LNCaP clone FGC (cell line): ENCODE measurements at regions not wholly inside any gene's neighbourhood (a gene's known extent, or its start where the extent isn't known, plus 50 kb on each side); places are given as distances from the start of the nearest gene placed in this dataset.
"Not testable (repeated sequence)": the region's sequence is repeated elsewhere in the genome, so short reads cannot be mapped to it uniquely, and the experiment has no call there.

Source experiments
- DNase-seq: peaks from one replicate; pipeline ENCODE4 v3.0.0-alpha.2; 2011; ENCODE audit warnings: low read depth
- H3K4me3 ChIP-seq: 2 replicates; pipeline ENCODE4 v1.5.1; 2011; ENCODE audit warnings: mild to moderate bottlenecking, low read depth, low read length, control low read depth
- TF ChIP-seq, protein P1 (sequence below): IDR thresholded peaks from 2 replicates; pipeline ENCODE4 v1.5.1; 2012; ENCODE audit warnings: mild to moderate bottlenecking; ENCODE audit not compliant: control insufficient read depth, insufficient read depth; ENCODE audit errors: extremely low read depth

- DNase-seq, result no peak
- H3K4me3 ChIP-seq, result no peak overlapping the region
- TF ChIP-seq, protein P1, sequence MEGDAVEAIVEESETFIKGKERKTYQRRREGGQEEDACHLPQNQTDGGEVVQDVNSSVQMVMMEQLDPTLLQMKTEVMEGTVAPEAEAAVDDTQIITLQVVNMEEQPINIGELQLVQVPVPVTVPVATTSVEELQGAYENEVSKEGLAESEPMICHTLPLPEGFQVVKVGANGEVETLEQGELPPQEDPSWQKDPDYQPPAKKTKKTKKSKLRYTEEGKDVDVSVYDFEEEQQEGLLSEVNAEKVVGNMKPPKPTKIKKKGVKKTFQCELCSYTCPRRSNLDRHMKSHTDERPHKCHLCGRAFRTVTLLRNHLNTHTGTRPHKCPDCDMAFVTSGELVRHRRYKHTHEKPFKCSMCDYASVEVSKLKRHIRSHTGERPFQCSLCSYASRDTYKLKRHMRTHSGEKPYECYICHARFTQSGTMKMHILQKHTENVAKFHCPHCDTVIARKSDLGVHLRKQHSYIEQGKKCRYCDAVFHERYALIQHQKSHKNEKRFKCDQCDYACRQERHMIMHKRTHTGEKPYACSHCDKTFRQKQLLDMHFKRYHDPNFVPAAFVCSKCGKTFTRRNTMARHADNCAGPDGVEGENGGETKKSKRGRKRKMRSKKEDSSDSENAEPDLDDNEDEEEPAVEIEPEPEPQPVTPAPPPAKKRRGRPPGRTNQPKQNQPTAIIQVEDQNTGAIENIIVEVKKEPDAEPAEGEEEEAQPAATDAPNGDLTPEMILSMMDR, result no peak
Observed at GRCh38 chr4:132792310-132792709, 356.8 kb upstream of the PCDH10 start.

DNA sequence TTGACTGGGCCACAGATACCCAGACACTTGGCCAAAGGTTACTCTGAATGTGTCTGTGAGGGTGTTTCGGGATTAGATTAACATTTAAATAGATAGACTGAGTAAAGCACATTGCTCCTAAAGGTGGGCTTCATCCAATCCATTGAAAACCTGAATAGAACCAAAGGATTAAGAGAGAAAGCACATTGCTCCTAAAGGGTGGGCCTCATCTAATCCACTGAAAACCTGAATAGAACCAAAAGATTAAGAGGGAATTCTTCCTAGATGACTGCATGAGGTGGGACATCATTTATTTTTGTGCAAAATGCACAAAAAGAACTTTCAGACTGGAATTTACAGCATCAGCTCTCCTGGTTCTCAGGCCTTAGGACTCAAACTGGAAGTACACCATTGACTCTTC is 351.2 kb upstream of the PCDH10 start:
- DNase-seq, result no peak
- no peak overlapping the region for H3K4me3 ChIP-seq
- TF ChIP-seq, protein P1, result no peak

DNA sequence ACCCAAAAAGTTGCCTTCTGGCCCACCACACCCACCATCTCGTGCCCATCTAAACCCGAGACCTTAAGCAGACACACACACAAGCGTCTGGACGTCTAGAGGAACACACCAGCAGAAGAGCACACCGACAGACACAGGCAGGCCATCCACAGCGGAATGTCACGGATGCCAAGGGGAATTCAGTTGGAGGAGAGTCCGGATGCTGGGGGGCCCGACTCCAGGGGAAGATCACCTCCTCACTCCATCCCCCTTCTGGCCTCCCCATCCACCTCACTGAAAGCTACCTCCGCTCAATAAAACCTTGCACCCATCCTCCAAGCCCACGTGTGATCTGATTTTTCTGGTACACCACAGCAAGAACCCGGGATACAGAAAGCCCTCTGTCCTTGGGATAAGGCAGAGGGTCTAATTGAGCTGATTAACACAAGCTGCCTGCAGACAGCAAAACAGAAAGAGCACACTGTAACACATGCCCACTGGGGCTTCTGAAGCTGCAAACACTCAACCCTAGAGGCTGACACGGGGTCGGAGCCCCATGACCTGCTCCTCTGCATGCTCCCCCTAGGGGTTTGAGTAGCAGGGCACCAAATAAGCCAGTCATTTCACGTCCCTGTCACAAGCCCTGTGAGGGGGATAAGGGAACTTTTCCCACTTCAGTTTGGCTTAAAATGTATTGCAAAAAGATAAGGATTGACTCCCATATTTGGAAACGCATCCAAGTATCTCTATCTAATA is 339.6 kb upstream of the PCDH10 start:
- DNase-seq, result no peak
- H3K4me3 ChIP-seq, result no peak overlapping the region
- TF ChIP-seq, protein P1, result no peak

DNA sequence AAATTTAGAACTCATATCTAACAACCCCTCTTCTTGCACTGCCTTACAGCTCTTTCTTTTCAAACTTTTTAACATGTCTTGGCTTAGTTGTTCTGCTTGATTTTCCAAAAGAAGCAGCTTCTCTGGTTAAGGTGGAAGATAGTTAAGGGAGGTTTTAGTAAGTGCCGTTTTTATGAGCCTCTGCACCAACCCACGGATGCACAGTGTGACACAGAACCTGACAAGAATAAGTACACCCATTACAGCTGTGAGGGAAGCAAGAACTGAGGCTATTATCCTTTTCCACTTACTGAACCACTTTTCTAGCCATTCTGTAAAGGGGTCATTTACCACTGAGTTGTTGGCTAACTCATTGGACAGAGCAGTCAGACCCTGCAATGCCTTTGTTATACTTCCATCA is 336.0 kb upstream of the PCDH10 start:
- H3K4me3 ChIP-seq, DNase-seq: not testable (repeated sequence)

DNA sequence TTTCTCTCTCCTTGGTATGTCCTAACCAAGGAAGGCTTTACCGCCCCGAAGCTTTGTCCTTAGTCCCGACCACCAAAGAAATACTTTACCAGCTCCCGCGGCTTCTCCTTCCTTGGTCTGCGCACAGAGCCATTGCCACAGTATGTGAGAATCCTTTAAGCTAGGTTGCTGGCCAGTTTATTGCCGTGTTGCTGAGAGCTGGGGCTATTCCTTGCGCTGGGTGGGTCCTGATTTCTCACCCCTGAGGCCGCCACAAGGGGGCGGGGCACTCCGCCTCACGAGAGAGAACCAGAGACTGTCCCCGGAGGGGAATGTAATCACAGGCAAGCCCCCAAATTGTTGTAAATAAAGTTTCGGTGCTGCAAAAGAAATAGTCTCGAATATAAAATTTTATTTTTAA is 331.0 kb upstream of the PCDH10 start:
- DNase-seq, result no peak
- TF ChIP-seq, protein P1, result peak; percentile 16; the same call in 1 of the 2 replicates
- no peak overlapping the region for H3K4me3 ChIP-seq

DNA sequence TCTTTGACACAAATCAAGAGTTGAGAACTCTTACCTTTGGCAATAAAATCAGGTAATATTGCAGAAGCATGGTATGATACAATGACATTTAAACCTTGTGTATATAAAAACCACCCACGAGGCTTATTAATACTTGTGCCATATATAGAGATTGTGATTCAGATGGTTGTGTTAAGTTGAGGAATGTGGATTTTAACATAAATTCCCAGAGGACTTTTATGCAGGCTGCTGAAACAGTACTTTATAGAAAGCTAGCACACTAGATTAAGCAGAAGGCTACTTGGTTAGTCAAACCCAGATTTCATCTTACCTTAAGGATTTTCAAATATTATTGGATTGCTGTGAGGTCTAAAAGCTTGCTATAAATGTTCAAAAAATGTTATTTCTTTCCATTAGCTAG is 325.7 kb upstream of the PCDH10 start:
- no peak for DNase-seq

GRCh38 chr4:132824761-132825160 is 324.3 kb upstream of the PCDH10 start:
- no peak overlapping the region for H3K4me3 ChIP-seq
- TF ChIP-seq, protein P1, result no peak
- DNase-seq, result no peak

More for the DNA sequence above, 325.7 kb upstream of the PCDH10 start:
- TF ChIP-seq, protein P1, result no peak
- no peak overlapping the region for H3K4me3 ChIP-seq
